ENCODE measurements at regions not wholly inside any gene's neighbourhood (a gene's known extent, or its start where the extent isn't known, plus 50 kb on each side); places are given as distances from the start of the nearest gene placed in this dataset.

DNA sequence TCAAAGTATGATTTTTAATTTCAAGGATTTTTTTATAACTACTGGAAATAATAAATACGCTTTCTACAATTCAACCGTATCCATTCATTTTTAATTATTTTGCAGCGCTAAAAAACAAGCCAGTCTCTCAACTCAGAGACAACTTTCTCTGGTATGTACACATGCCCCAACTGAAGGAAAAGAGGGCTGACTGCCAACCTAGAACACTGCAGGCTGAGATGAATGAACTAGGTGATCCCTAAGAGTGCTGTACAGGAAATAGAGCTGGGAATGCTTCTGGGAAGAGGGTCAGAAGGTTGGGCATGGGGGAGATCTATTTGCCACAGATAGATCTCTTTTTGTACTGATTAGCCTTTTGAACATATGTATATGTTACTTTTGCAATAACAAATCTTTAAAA lies 460.1 kb downstream of the NR4A2 start:
- TF ChIP-seq, protein P1, sequence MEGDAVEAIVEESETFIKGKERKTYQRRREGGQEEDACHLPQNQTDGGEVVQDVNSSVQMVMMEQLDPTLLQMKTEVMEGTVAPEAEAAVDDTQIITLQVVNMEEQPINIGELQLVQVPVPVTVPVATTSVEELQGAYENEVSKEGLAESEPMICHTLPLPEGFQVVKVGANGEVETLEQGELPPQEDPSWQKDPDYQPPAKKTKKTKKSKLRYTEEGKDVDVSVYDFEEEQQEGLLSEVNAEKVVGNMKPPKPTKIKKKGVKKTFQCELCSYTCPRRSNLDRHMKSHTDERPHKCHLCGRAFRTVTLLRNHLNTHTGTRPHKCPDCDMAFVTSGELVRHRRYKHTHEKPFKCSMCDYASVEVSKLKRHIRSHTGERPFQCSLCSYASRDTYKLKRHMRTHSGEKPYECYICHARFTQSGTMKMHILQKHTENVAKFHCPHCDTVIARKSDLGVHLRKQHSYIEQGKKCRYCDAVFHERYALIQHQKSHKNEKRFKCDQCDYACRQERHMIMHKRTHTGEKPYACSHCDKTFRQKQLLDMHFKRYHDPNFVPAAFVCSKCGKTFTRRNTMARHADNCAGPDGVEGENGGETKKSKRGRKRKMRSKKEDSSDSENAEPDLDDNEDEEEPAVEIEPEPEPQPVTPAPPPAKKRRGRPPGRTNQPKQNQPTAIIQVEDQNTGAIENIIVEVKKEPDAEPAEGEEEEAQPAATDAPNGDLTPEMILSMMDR (IDR thresholded peaks at IDR 0.05), result no peak
- no peak for TF ChIP-seq POLR2A (IDR thresholded peaks at IDR 0.05)
- no peak for TF ChIP-seq EP300 (IDR thresholded peaks at IDR 0.05)
- no peak for TF ChIP-seq POLR2AphosphoS5 (IDR thresholded peaks at IDR 0.05)

Data from sigmoid colon (tissue), 4 donors.